ENCODE measurements at regions not wholly inside any gene's neighbourhood (a gene's known extent, or its start where the extent isn't known, plus 50 kb on each side); places are given as distances from the start of the nearest gene placed in this dataset.
A peak's percentile ranks its signal among the peaks of the same experiment; 100 is the strongest.

GRCh38 chr4:112894951-112895350 is 154.5 kb upstream of the ANK2 start:
- DNase-seq: no peak

GRCh38 chr4:112895811-112896608 is 153.4 kb upstream of the ANK2 start:
- no peak for DNase-seq

- no peak for DNase-seq
These were observed 152.8 kb upstream of the ANK2 start for GRCh38 chr4:112896609-112897190.

- no peak for DNase-seq
These were observed 151.9 kb upstream of the ANK2 start for GRCh38 chr4:112897543-112897942.

GRCh38 chr4:112898357-112899141 is 150.9 kb upstream of the ANK2 start:
- DNase-seq: no peak

GRCh38 chr4:112900416-112900815 is 149.0 kb upstream of the ANK2 start:
- DNase-seq: no peak

- DNase-seq: peak in 1 of 2 donors; percentile 11
These were observed 147.5 kb upstream of the ANK2 start for GRCh38 chr4:112901962-112902411.

- DNase-seq: no peak
These were observed 143.7 kb upstream of the ANK2 start for GRCh38 chr4:112905728-112906127.

GRCh38 chr4:112908511-112908910 is 140.9 kb upstream of the ANK2 start:
- no peak for DNase-seq

GRCh38 chr4:112910109-112910736 is 139.2 kb upstream of the ANK2 start:
- DNase-seq: peak; percentile 53 to 63

GRCh38 chr4:112916868-112917267 is 132.6 kb upstream of the ANK2 start:
- DNase-seq: no peak

GRCh38 chr4:112923516-112923915 is 125.9 kb upstream of the ANK2 start:
- DNase-seq: no peak

GRCh38 chr4:112926819-112927218 is 122.6 kb upstream of the ANK2 start:
- no peak for DNase-seq

GRCh38 chr4:112927544-112927943 is 121.9 kb upstream of the ANK2 start:
- DNase-seq: no peak

- no peak for DNase-seq
These were observed 118.5 kb upstream of the ANK2 start for GRCh38 chr4:112931001-112931400.

- no peak for DNase-seq
These were observed 115.7 kb upstream of the ANK2 start for GRCh38 chr4:112933790-112934189.

GRCh38 chr4:112938461-112939058 is 110.9 kb upstream of the ANK2 start:
- peak; percentile 10 to 35 for DNase-seq

GRCh38 chr4:112939901-112940300 is 109.6 kb upstream of the ANK2 start:
- no peak for DNase-seq

- no peak for DNase-seq
These were observed 109.1 kb upstream of the ANK2 start for GRCh38 chr4:112940336-112940735.

GRCh38 chr4:112942077-112942476 is 107.4 kb upstream of the ANK2 start:
- no peak for DNase-seq

- DNase-seq: no peak
These were observed 106.5 kb upstream of the ANK2 start for GRCh38 chr4:112942997-112943396.

- DNase-seq: no peak
These were observed 105.4 kb upstream of the ANK2 start for GRCh38 chr4:112944006-112944405.
